ENCODE measurements at regions not wholly inside any gene's neighbourhood (a gene's known extent, or its start where the extent isn't known, plus 50 kb on each side); places are given as distances from the start of the nearest gene placed in this dataset.

DNA sequence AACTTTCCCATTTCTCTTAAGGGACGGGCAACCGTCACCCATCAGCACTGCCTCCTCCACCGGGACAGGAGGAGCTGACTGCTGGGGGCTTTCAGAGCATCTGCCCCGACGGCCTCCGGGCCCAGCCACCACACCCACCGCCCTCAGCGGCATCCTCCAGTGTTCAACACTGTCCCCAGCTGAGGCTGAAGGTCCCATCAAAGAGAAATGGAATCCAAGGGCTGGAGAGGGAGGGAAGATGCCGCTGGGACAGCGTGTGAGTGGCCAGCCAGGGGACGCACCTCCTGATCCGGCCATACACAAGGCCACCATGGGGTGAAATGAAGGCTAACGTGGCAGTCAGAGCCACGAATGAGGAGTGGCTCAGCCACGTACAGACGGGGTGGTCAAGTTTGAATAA, 153.6 kb upstream of the PPP2R2D start:
- no peak for DNase-seq (ENCODE audit: low read depth)
- no peak for TF ChIP-seq CTCF (IDR thresholded peaks at IDR 0.05; ENCODE audit: insufficient read depth, low read depth, low read length, missing control alignments)
- H3K4me3 ChIP-seq (ENCODE audit: low read depth, low read length) = no peak overlapping the region

DNA sequence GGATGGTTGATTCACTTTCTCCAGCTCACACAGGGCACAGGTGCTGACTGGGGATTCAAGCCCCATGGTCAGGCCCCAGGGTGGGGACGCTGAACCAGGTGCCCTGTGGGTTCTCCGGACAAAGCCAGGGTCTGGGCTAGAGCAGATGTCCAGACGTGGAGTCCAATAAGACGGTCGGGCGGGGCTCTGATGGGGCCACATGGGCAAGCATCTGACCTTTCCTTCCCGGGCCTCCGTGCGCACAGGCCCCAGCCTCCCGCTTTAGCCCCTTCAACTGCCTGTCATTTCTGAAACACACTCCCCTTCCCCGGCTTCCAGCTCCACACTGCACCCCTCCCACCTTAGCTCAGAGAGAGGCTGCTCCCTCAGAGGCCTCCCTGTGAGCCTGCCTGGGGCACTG, 153.0 kb upstream of the PPP2R2D start:
- no peak for TF ChIP-seq CTCF (IDR thresholded peaks at IDR 0.05; ENCODE audit: insufficient read depth, low read depth, low read length, missing control alignments)
- H3K4me3 ChIP-seq (ENCODE audit: low read depth, low read length) = no peak overlapping the region
- DNase-seq (ENCODE audit: low read depth) = no peak

DNA sequence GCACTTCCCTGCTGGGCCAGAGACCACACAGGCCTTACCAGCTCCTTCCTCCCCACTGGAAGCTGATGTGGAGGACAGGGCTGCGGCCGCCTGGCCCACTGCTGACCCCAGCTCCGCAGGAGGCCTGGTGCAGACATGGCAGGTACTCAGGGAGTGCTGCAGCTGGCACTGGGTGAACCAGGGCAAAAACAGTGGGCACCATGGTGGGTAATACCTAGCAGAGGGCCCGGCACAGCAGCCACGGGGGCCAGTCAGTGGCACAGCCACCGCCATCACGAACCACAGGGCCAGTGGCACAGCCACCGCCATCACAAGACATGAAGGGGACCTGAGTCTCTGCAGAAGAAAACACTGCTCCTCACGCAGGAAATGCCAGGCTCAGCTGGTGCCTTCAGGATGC, 152.6 kb upstream of the PPP2R2D start:
- DNase-seq (ENCODE audit: low read depth) = no peak
- TF ChIP-seq CTCF (IDR thresholded peaks at IDR 0.05; ENCODE audit: insufficient read depth, low read depth, low read length, missing control alignments) = no peak
- no peak overlapping the region for H3K4me3 ChIP-seq (ENCODE audit: low read depth, low read length)

GRCh38 chr10:131748831-131749766, 151.7 kb upstream of the PPP2R2D start:
- no peak for TF ChIP-seq CTCF (IDR thresholded peaks at IDR 0.05; ENCODE audit: insufficient read depth, low read depth, low read length, missing control alignments)
- H3K4me3 ChIP-seq (ENCODE audit: low read depth, low read length) = no peak overlapping the region
- no peak for DNase-seq (ENCODE audit: low read depth)

GRCh38 chr10:131749767-131750142, 151.1 kb upstream of the PPP2R2D start:
- no peak for DNase-seq (ENCODE audit: low read depth)
- no peak overlapping the region for H3K4me3 ChIP-seq (ENCODE audit: low read depth, low read length)
- no peak for TF ChIP-seq CTCF (IDR thresholded peaks at IDR 0.05; ENCODE audit: insufficient read depth, low read depth, low read length, missing control alignments)

DNA sequence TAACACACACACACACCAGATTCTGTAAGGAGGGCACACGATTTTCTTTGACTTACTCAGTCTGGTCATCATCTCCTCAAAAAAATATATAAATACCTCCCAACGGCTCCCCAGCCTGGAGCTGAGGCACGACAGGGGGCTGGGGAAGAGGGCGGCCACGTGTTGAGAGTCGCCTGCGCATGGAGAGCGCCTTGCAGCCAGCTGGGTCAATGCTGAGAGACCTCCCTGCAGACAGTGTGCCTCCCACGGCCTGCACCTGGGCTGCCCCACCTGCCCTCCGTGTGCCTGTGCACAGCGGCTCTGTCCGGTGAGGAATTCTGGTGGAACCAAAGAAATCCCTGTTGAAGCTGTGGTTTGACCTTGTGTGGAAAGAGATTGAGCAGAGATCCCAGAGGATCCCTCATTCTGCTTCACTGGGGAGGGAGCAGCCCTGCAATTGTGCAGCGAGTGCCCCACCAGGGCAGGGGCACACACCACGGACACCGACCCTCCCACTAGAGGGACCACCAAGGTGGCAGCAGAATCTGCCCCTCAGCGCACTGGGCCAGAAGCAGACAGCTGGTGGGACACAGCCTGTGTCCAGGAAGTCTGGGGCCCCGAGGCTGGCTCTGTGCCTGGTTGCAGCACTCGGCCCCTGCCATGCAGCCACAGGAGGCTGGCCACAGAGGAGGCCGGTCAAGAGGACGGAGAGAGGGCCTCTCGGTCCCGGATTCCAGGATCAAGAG, 150.5 kb upstream of the PPP2R2D start:
- DNase-seq (ENCODE audit: low read depth) = no peak

More for the DNA sequence above, 150.5 kb upstream of the PPP2R2D start:
- TF ChIP-seq CTCF (IDR thresholded peaks at IDR 0.05; ENCODE audit: insufficient read depth, low read depth, low read length, missing control alignments) = no peak
- H3K4me3 ChIP-seq (ENCODE audit: low read depth, low read length) = no peak overlapping the region
